MCF 10A (cell line): ENCODE measurements at regions not wholly inside any gene's neighbourhood (a gene's known extent, or its start where the extent isn't known, plus 50 kb on each side); places are given as distances from the start of the nearest gene placed in this dataset.
"Not testable (repeated sequence)": the region's sequence is repeated elsewhere in the genome, so short reads cannot be mapped to it uniquely, and the experiment has no call there.

Experiments
- BruUV-seq: library from RNA; stranded (reverse); fragments of 400-500 nt; replicated peaks from 2 replicates; lab custom pipeline; 2021; lab: Mats Ljungman, UMichigan
- CTCF ChIA-PET: fragments of 300-600 bp; sonication (Branson Sonifier 250); formaldehyde crosslinking; extraction: SDS; loops from one replicate; lab custom pipeline; 2021; ENCODE audit warnings: antibody characterized with exemption, inconsistent platforms; lab: Yijun Ruan, JAX
- POLR2A ChIA-PET: fragments of 300-600, 350-650 bp; sonication (Branson Sonifier 250); formaldehyde crosslinking; extraction: SDS; loops from one replicate; lab custom pipeline; 2020; ENCODE audit warnings: antibody characterized with exemption, inconsistent platforms; lab: Yijun Ruan, JAX
- DNase-seq: peaks from one replicate; pipeline ENCODE4 v3.0.0-alpha.2; 2018; ENCODE audit not compliant: unreplicated experiment
- H3K27ac Mint-ChIP-seq: one replicate; pipeline ENCODE4 v1.8.0; 2022; ENCODE audit warnings: mild to moderate bottlenecking, low read depth, mixed read lengths; ENCODE audit not compliant: unreplicated experiment
- H3K27me3 Mint-ChIP-seq: one replicate; pipeline ENCODE4 v1.8.0; 2022; ENCODE audit warnings: mixed read lengths; ENCODE audit not compliant: insufficient read depth, unreplicated experiment
- H3K36me3 Mint-ChIP-seq: one replicate; pipeline ENCODE4 v1.8.0; 2022; ENCODE audit warnings: mild to moderate bottlenecking, moderate library complexity, mixed read lengths; ENCODE audit not compliant: insufficient read depth, unreplicated experiment
- H3K4me1 Mint-ChIP-seq: one replicate; pipeline ENCODE4 v1.8.0; 2022; ENCODE audit warnings: mixed read lengths; ENCODE audit not compliant: insufficient read depth, unreplicated experiment
- H3K4me3 Mint-ChIP-seq: one replicate; pipeline ENCODE4 v1.8.0; 2022; ENCODE audit warnings: mild to moderate bottlenecking, moderate library complexity, mixed read lengths; ENCODE audit not compliant: unreplicated experiment
- H3K9me3 Mint-ChIP-seq: one replicate; pipeline ENCODE4 v1.8.0; 2022; ENCODE audit warnings: mixed read lengths; ENCODE audit not compliant: unreplicated experiment
- intact Hi-C: fragments of 100-400 bp; cut with micrococcal nuclease; formaldehyde crosslinking; loops from 2 replicates; pipeline ENCODE4 v1.14.1; 2022
- TF ChIP-seq, protein P1 (sequence below): fragments of 200-600 bp; IDR thresholded peaks from one replicate; pipeline ENCODE4 v1.8.0; 2022; ENCODE audit warnings: antibody characterized with exemption, mild to moderate bottlenecking; ENCODE audit not compliant: unreplicated experiment

DNA sequence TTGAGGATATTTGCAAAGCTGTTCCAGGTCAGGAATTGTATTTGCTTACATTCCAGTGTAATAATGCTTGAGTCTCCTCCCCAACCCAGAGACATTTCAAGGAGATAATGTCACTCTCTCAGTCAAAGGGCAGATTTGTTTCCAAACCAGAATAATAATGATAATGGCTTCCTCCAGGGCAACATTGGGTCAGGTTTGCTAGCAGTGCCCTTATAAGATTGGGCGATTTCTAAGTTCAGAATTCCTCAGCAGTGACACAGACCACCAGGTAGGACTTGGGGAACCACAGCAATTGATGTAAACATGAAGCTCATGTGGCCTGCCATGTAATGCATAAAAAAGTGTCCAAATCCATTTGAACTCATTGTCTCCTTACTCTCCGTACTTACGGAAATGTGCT, 125.2 kb downstream of the BMP15 start:
- Mint-ChIP-seq H3K36me3 (no peaks in the 10 kb centered on the region), H3K4me3 (no peak overlapping the region), H3K4me1 (no peaks in the 10 kb centered on the region), H3K9me3 (peaks cover 7% of the 10 kb centered on the region), H3K27me3 (peaks cover 38% of the 10 kb centered on the region), H3K27ac (no peak overlapping the region)
- CTCF ChIA-PET: interaction anchor here (1.7 kb wide), 1 partner anchor 288 kb away, joined by 4 read pairs; no protein-coding TSS in a partner anchor
- no TSS peak for BruUV-seq
- TF ChIP-seq, protein P1, sequence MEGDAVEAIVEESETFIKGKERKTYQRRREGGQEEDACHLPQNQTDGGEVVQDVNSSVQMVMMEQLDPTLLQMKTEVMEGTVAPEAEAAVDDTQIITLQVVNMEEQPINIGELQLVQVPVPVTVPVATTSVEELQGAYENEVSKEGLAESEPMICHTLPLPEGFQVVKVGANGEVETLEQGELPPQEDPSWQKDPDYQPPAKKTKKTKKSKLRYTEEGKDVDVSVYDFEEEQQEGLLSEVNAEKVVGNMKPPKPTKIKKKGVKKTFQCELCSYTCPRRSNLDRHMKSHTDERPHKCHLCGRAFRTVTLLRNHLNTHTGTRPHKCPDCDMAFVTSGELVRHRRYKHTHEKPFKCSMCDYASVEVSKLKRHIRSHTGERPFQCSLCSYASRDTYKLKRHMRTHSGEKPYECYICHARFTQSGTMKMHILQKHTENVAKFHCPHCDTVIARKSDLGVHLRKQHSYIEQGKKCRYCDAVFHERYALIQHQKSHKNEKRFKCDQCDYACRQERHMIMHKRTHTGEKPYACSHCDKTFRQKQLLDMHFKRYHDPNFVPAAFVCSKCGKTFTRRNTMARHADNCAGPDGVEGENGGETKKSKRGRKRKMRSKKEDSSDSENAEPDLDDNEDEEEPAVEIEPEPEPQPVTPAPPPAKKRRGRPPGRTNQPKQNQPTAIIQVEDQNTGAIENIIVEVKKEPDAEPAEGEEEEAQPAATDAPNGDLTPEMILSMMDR: no peak
- POLR2A ChIA-PET: interaction anchor here (0.7 kb wide), 1 partner anchor 666 kb away, joined by 3 read pairs; no protein-coding TSS in a partner anchor
- DNase-seq: no peak
- intact Hi-C loops: no loop called here

DNA sequence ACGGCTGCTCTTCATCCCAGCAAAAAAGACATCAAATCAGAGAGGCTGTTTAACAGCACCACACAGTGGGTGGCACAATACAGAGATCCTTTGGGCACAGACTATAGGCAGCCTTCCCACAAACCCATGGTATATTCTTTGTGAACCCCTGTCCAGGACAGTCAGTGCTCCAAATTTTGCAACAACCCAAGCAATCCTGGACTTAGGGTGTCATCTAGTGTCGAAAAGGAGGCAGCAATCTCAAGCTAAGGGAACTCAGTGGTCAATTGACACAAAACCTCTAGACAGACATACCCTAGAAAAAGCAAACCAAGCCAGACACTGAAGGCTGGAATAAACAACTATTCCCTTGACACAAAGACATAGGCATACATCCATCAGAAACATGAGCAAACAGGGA, 137.4 kb downstream of the BMP15 start:
- Mint-ChIP-seq H3K36me3 (no peaks in the 10 kb centered on the region), H3K4me3 (no peak overlapping the region), H3K4me1 (no peaks in the 10 kb centered on the region), H3K9me3 (no peaks in the 10 kb centered on the region), H3K27ac (no peak overlapping the region), H3K27me3 (peaks cover 50% of the 10 kb centered on the region)
- intact Hi-C loops: no loop called here
- POLR2A ChIA-PET: no interaction called here
- CTCF ChIA-PET: no interaction called here
- no TSS peak for BruUV-seq
- TF ChIP-seq, protein P1: no peak
- no peak for DNase-seq

DNA sequence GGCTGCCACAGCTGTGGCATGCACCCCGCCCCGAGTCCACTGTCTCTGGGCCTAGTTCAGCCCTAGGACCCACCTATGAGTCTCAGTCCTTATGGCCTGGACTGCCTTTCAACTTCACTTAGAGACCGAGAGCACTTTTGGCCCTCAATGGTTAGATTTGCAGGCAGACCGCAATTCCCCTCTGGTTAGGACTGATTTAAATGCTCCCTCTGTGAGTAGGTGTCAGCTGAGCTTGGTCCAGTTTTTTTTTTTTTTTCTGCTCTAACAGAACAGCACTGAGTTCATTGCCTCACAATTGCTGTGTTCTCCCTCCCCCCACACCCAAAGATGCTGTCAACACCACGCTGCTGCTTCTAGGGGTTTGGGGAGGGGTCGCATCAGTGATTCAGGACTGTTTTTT, 143.2 kb downstream of the BMP15 start:
- CTCF ChIA-PET: no interaction called here
- Mint-ChIP-seq H3K36me3 (no peaks in the 10 kb centered on the region), H3K27ac (no peak overlapping the region), H3K4me1 (no peaks in the 10 kb centered on the region), H3K4me3 (no peak overlapping the region), H3K9me3 (peaks cover 2% of the 10 kb centered on the region), H3K27me3 (peaks cover 80% of the 10 kb centered on the region)
- TF ChIP-seq, protein P1: no peak
- POLR2A ChIA-PET: no interaction called here
- no peak for DNase-seq
- no TSS peak for BruUV-seq
- intact Hi-C loops: no loop called here

DNA sequence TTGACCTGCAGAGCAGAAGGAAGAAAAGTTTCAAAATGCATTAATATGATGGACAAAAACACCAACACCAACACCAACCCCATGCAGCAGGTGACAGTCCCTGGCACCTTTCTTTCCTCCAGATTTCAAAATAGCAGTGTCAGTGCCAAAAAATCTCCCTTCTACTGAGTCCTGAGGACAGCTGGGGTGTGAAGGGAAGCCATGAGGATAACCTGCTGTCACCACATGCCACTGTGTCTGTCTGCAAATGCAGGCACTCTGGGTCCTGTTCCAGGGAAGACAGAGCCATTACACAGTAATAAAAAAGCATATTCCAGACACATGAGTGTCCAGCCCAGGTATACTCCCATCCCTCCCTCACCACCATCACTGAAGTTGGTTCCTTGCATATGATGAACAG, 187.5 kb downstream of the BMP15 start:
- intact Hi-C loops: no loop called here
- Mint-ChIP-seq H3K4me3 (no peak overlapping the region), H3K27me3 (peaks cover 55% of the 10 kb centered on the region), H3K9me3 (no peaks in the 10 kb centered on the region), H3K4me1 (no peaks in the 10 kb centered on the region), H3K27ac (no peak overlapping the region), H3K36me3 (peaks cover 5% of the 10 kb centered on the region)
- TF ChIP-seq, protein P1: no peak
- BruUV-seq: no TSS peak
- CTCF ChIA-PET: no interaction called here
- POLR2A ChIA-PET: no interaction called here
- DNase-seq: no peak

DNA sequence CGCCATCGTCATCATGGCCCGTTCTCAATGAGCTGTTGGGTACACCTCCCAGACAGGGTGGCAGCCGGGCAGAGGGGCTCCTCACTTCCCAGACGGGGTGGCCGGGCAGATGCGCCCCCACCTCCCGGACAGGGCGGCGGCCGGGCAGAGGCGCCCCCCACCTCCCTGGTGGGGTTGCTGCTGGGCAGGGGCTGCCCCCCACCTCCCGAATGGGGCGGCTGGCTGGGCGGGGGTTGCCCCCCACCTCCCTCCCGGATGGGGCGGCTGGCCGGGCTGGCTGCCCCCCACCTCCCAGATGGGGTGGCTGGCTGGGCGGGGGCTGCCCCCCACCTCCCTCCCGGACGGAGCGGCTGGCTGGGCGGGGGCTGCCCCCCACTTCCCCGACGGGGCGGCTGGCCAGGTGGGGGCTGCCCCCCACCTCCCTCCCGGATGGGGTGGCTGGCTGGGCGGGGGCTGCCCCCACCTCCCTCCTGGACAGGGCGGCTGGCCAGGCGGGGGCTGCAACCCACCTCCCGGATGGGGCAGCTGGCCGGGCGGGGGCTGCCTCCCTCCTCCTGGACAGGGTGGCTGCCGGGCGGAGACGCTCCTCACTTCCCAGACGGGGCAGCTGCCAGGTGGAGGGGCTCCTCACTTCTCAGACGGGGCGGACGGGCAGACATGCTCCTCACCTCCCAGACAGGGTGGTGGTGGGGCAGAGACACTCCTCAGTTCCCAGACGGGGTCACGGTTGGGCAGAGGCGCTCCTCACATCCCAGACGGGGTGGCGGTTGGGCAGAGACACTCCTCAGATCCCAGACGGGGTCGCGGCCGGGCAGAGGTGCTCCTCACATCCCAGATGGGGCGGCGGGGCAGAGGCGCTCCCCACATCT, 208.8 kb downstream of the BMP15 start:
- CTCF ChIA-PET, H3K27me3 Mint-ChIP-seq, DNase-seq, H3K4me1 Mint-ChIP-seq, POLR2A ChIA-PET, BruUV-seq, H3K4me3 Mint-ChIP-seq, H3K36me3 Mint-ChIP-seq, intact Hi-C loops, H3K27ac Mint-ChIP-seq: not testable (repeated sequence)
- H3K9me3 Mint-ChIP-seq: peaks cover 21% of the 10 kb centered on the region

DNA sequence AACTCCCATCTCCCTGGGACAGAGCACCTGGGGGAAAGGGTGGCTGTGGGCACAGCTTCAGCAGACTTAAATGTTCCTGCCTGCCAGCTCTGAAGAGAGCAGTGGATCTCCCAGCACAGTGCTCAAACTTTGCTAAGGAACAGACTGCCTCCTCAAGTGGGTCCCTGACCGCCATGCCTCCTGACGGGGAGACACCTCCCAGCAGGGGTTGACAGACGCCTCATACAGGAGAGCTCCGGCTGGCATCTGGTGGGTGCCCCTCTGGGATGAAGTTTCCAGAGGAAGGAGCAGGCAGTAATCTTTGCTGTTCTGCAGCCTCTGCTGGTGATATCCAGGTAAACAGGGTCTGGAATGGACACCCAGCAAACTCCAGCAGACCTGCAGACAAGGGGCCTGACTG, 206.9 kb upstream of the NUDT10 start:
- not testable (repeated sequence) for DNase-seq, BruUV-seq

More for the DNA sequence above, 206.9 kb upstream of the NUDT10 start:
- POLR2A ChIA-PET, H3K36me3 Mint-ChIP-seq, H3K4me1 Mint-ChIP-seq, intact Hi-C loops, H3K27ac Mint-ChIP-seq, H3K4me3 Mint-ChIP-seq, CTCF ChIA-PET: not testable (repeated sequence)
- Mint-ChIP-seq H3K9me3 (peaks cover 26% of the 10 kb centered on the region), H3K27me3 (peaks cover 65% of the 10 kb centered on the region)
